B cell (primary cell): ENCODE measurements at regions not wholly inside any gene's neighbourhood (a gene's known extent, or its start where the extent isn't known, plus 50 kb on each side); places are given as distances from the start of the nearest gene placed in this dataset.

Source experiments
- ATAC-seq: fragments of 200-7000 bp; cut with Tn5 transposase; one replicate; pipeline ENCODE4 v1.10.0; 2021; ENCODE audit warnings: low read depth, mild to moderate bottlenecking, moderate number of reproducible peaks, moderate library complexity
- CTCF ChIA-PET: fragments of 350-600 bp; sonication (Branson Sonifier 250); formaldehyde crosslinking; loops from one replicate; lab custom pipeline; 2021; ENCODE audit warnings: antibody characterized with exemption, inconsistent platforms; lab: Charles Lee
- POLR2A ChIA-PET: fragments of 350-600 bp; sonication (Branson Sonifier 250); formaldehyde crosslinking; loops from one replicate; lab custom pipeline; 2021; ENCODE audit warnings: antibody characterized with exemption; lab: Charles Lee
- DNase-seq: peaks from one replicate; pipeline ENCODE4 v3.0.0; 2013
- H2AFZ ChIP-seq: 2 replicates; pipeline ENCODE4 v1.6.1; 2012; ENCODE audit warnings: mild to moderate bottlenecking, low read depth, low read length; ENCODE audit not compliant: insufficient read depth, poor library complexity, severe bottlenecking
- H3K27ac ChIP-seq, 2 donors: 1 replicate in 1 of 2; 2 replicates in 1 of 2; pipeline ENCODE4 v1.5.1; 2012 to 2013; ENCODE audit warnings: low read length in 2 of 2, mild to moderate bottlenecking in 2 of 2, moderate library complexity in 1 of 2
- H3K27me3 ChIP-seq, 4 experiments: fragments of 200-600 bp in 1 of 4; sonication (generic) in 1 of 4; replicated peaks in 1 of 4; 1 replicate in 2 of 4; 2 replicates in 2 of 4; pipeline versions ENCODE4 v1.6.1 to v1.7.0; 2013 to 2016; ENCODE audit warnings: low read length in 3 of 4, mild to moderate bottlenecking in 2 of 4, mixed read lengths in 1 of 4, moderate library complexity in 1 of 4; ENCODE audit not compliant: insufficient read depth in 4 of 4, control insufficient read depth in 3 of 4; ENCODE audit errors: control extremely low read depth in 1 of 4
- H3K36me3 ChIP-seq, 2 experiments: replicated peaks in 1 of 2; 1 replicate in 1 of 2; 2 replicates in 1 of 2; pipeline versions ENCODE4 v1.6.1 to v1.7.1; 2013; ENCODE audit warnings: low read length in 1 of 2; ENCODE audit not compliant: insufficient read depth in 2 of 2, control insufficient read depth in 1 of 2; ENCODE audit errors: control extremely low read depth in 1 of 2, extremely low read depth in 1 of 2
- H3K4me1 ChIP-seq, 2 donors: fragments of 200-600 bp in 1 of 2; sonication (generic) in 1 of 2; 1 replicate in 1 of 2; 2 replicates in 1 of 2; pipeline versions ENCODE4 v1.5.1 to v1.6.1; 2013 to 2017; ENCODE audit warnings: low read length in 2 of 2; ENCODE audit not compliant: control insufficient read depth in 2 of 2, insufficient read depth in 2 of 2
- H3K4me2 ChIP-seq: replicated peaks from 2 replicates; pipeline ENCODE3; 2012; ENCODE audit warnings: mild to moderate bottlenecking, low read depth, low read length; ENCODE audit not compliant: poor library complexity, severe bottlenecking
- H3K4me3 ChIP-seq, 5 experiments: fragments of 200-600 bp in 1 of 5; sonication (generic) in 1 of 5; 1 replicate in 3 of 5; 2 replicates in 2 of 5; pipeline versions ENCODE4 v1.5.1 to v1.7.0; 2011 to 2016; ENCODE audit warnings: low read length in 4 of 5, mild to moderate bottlenecking in 4 of 5, low read depth in 2 of 5, control low read depth in 1 of 5, moderate library complexity in 1 of 5; ENCODE audit not compliant: insufficient read depth in 1 of 5; ENCODE audit errors: control extremely low read depth in 1 of 5, extremely low read depth in 1 of 5
- H3K79me2 ChIP-seq: fragments of 200-600 bp; sonication (generic); one replicate; pipeline ENCODE4 v1.6.0; 2016; ENCODE audit warnings: low read length; ENCODE audit not compliant: control insufficient read depth, insufficient read depth
- H3K9ac ChIP-seq: fragments of 200-600 bp; sonication (generic); 2 replicates; pipeline ENCODE4 v1.6.1; 2017; ENCODE audit warnings: mild to moderate bottlenecking, low read length, moderate library complexity
- H3K9me3 ChIP-seq, 3 donors: one replicate each; pipeline versions ENCODE4 v1.6.1 to v1.7.1; 2013; ENCODE audit warnings: low read length in 2 of 3; ENCODE audit not compliant: control insufficient read depth in 2 of 3, insufficient read depth in 1 of 3; ENCODE audit errors: control extremely low read depth in 1 of 3
- H4K20me1 ChIP-seq: 2 replicates; pipeline ENCODE4 v1.6.0; 2012; ENCODE audit warnings: mild to moderate bottlenecking, low read length; ENCODE audit not compliant: insufficient read depth, control insufficient read depth, poor library complexity, severe bottlenecking
- H3K27ac Mint-ChIP-seq: one replicate; pipeline ENCODE4 v1.8.0; 2021; ENCODE audit warnings: mixed read lengths
- H3K27me3 Mint-ChIP-seq: one replicate; pipeline ENCODE4 v1.8.0; 2021; ENCODE audit warnings: mixed read lengths
- H3K4me1 Mint-ChIP-seq: one replicate; pipeline ENCODE4 v1.8.0; 2021; ENCODE audit warnings: mixed read lengths
- H3K4me3 Mint-ChIP-seq: one replicate; pipeline ENCODE4 v1.8.0; 2021; ENCODE audit warnings: mixed read lengths
- H3K9me3 Mint-ChIP-seq: one replicate; pipeline ENCODE4 v1.8.0; 2022; ENCODE audit warnings: mixed read lengths; ENCODE audit not compliant: insufficient read depth
- EZH2 ChIP-seq: IDR thresholded peaks from 2 replicates; pipeline ENCODE4 v1.6.1; 2012; ENCODE audit warnings: borderline replicate concordance, low read depth, mild to moderate bottlenecking, moderate library complexity, low read length; ENCODE audit not compliant: insufficient read depth, poor library complexity, severe bottlenecking
- WGBS: methylation state at CpG from one replicate; pipeline ENCODE4 v1.1.5; 2013; ENCODE audit warnings: missing lambda C conversion rate; ENCODE audit not compliant: insufficient coverage; 5-methylcytosine and 5-hydroxymethylcytosine counted together
- intact Hi-C: fragments of 100-400 bp; cut with micrococcal nuclease; formaldehyde crosslinking; loops from one replicate; pipeline ENCODE4 v1.10.0; 2022
- TF ChIP-seq, protein P1 (sequence below): fragments of 200-600 bp; IDR thresholded peaks from one replicate; pipeline ENCODE4 v1.8.0; 2022; ENCODE audit warnings: antibody characterized with exemption, mild to moderate bottlenecking

DNA sequence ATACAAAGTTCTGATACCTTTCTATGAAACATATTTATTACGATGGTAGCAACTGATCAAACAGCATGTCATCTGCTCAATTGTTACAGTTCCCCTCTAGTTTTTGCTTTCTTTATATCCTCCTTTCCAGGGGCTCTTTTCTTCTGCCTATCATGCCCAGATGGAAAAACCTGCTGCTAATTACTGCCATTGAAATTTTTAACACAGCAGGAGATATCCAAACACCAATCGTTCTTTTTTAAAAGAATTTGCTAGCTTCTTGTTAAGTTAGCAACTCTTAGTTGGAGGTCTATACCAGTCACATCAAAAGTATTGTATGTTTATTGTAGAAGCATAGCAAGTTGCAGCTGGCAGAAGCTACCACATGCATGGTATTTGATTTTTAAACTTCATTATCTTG is 768.5 kb downstream of the NXPH1 start:
- Histone ChIP-seq H3K27me3 (no peaks in the 10 kb centered on the region), H3K36me3 (no peaks in the 10 kb centered on the region), H3K4me2 (no peak overlapping the region), H3K79me2 (no peaks in the 10 kb centered on the region), H3K4me3 (no peak overlapping the region), H3K4me1 (no peaks in the 10 kb centered on the region), H4K20me1 (no peaks in the 10 kb centered on the region), H3K27ac (no peak overlapping the region), H3K9ac (no peak overlapping the region), H3K9me3 (no peaks in the 10 kb centered on the region), H2AFZ (no peak overlapping the region)
- ATAC-seq = no peak
- Mint-ChIP-seq H3K27me3 (no peaks in the 10 kb centered on the region), H3K27ac (no peak overlapping the region), H3K9me3 (no peaks in the 10 kb centered on the region), H3K4me3 (no peak overlapping the region), H3K4me1 (no peaks in the 10 kb centered on the region)
- DNase-seq = no peak
- WGBS = no CpG with 5 or more reads among the region's 2 CpGs
- intact Hi-C loops = no loop called here
- TF ChIP-seq EZH2 = no peak
- TF ChIP-seq, protein P1, sequence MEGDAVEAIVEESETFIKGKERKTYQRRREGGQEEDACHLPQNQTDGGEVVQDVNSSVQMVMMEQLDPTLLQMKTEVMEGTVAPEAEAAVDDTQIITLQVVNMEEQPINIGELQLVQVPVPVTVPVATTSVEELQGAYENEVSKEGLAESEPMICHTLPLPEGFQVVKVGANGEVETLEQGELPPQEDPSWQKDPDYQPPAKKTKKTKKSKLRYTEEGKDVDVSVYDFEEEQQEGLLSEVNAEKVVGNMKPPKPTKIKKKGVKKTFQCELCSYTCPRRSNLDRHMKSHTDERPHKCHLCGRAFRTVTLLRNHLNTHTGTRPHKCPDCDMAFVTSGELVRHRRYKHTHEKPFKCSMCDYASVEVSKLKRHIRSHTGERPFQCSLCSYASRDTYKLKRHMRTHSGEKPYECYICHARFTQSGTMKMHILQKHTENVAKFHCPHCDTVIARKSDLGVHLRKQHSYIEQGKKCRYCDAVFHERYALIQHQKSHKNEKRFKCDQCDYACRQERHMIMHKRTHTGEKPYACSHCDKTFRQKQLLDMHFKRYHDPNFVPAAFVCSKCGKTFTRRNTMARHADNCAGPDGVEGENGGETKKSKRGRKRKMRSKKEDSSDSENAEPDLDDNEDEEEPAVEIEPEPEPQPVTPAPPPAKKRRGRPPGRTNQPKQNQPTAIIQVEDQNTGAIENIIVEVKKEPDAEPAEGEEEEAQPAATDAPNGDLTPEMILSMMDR = no peak
- ChIA-PET CTCF (no interaction called here), POLR2A (no interaction called here)

DNA sequence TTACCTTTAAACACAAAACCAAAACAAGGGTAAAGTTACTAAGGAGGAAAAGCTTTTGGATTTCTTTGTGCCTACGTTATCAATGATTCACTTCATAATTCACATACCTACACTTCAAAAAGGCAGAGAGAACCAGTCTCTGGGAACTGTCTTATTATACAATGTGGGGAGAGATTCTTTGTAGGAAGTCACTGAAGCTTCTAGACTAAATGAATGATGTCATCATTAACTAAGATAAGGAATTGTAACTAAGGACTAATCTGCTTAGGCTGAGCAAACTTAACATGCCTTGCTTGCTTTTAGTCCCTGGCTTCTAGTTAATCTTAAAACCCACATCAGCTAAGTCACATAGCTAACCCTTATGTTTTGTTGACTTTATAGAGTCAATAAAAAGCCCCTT is 771.2 kb downstream of the NXPH1 start:
- Histone ChIP-seq H3K27ac (no peak overlapping the region), H3K9me3 (no peaks in the 10 kb centered on the region), H3K79me2 (no peaks in the 10 kb centered on the region), H3K27me3 (no peaks in the 10 kb centered on the region), H4K20me1 (no peaks in the 10 kb centered on the region), H3K4me2 (no peak overlapping the region), H3K36me3 (no peaks in the 10 kb centered on the region), H3K4me1 (no peaks in the 10 kb centered on the region), H2AFZ (no peak overlapping the region), H3K4me3 (no peak overlapping the region), H3K9ac (no peak overlapping the region)
- TF ChIP-seq, protein P1 = no peak
- Mint-ChIP-seq H3K27me3 (no peaks in the 10 kb centered on the region), H3K4me1 (no peaks in the 10 kb centered on the region), H3K27ac (no peak overlapping the region), H3K9me3 (no peaks in the 10 kb centered on the region), H3K4me3 (no peak overlapping the region)
- CTCF ChIA-PET = no interaction called here
- no peak for ATAC-seq
- intact Hi-C loops = no loop called here
- WGBS = no CpG with 5 or more reads among the region's 1 CpG
- DNase-seq = no peak
- POLR2A ChIA-PET = no interaction called here
